HL-60 (cell line): ENCODE measurements at regions not wholly inside any gene's neighbourhood (a gene's known extent, or its start where the extent isn't known, plus 50 kb on each side); places are given as distances from the start of the nearest gene placed in this dataset.

Experiments
- DNase-seq, 2 experiments: peaks; one replicate each; pipeline ENCODE4 v3.0.0-alpha.2; 2010 to 2020; ENCODE audit warnings: low read depth in 1 of 2, low spot score in 1 of 2
- H3K27ac ChIP-seq: fragments of 250-450 bp; sonication (Bioruptor Pico); replicated peaks from 2 replicates; pipeline ENCODE4 v1.5.1; 2020; ENCODE audit warnings: mild to moderate bottlenecking, moderate library complexity
- H3K27me3 ChIP-seq: fragments of 250-450 bp; sonication (Bioruptor Pico); 2 replicates; pipeline ENCODE4 v1.5.1; 2021; ENCODE audit warnings: mild to moderate bottlenecking, moderate library complexity; ENCODE audit not compliant: insufficient read depth, poor library complexity, severe bottlenecking
- H3K4me3 ChIP-seq: replicated peaks from 2 replicates; pipeline ENCODE4 v1.5.1; 2011; ENCODE audit warnings: mild to moderate bottlenecking, control low read depth, low read length; ENCODE audit not compliant: insufficient read depth
- GABPA ChIP-seq: IDR thresholded peaks from 2 replicates; pipeline ENCODE4 v1.6.1; 2012; ENCODE audit warnings: low read depth
- POLR2AphosphoS5 ChIP-seq: IDR thresholded peaks from 2 replicates; pipeline ENCODE4 v1.6.1; 2012; ENCODE audit warnings: low read depth
- SPI1 ChIP-seq: IDR thresholded peaks from 2 replicates; pipeline ENCODE4 v1.6.1; 2012; ENCODE audit warnings: low read depth, mild to moderate bottlenecking, borderline replicate concordance
- TF ChIP-seq, protein P1 (sequence below): IDR thresholded peaks from 2 replicates; pipeline ENCODE4 v1.6.1; 2012; ENCODE audit warnings: low read depth; ENCODE audit not compliant: insufficient replicate concordance
- TF ChIP-seq, protein P2 (sequence below): IDR thresholded peaks from one replicate; pipeline ENCODE4 v1.5.1; 2011; ENCODE audit warnings: low read length, control low read depth, inconsistent platforms; ENCODE audit not compliant: insufficient read depth

DNA sequence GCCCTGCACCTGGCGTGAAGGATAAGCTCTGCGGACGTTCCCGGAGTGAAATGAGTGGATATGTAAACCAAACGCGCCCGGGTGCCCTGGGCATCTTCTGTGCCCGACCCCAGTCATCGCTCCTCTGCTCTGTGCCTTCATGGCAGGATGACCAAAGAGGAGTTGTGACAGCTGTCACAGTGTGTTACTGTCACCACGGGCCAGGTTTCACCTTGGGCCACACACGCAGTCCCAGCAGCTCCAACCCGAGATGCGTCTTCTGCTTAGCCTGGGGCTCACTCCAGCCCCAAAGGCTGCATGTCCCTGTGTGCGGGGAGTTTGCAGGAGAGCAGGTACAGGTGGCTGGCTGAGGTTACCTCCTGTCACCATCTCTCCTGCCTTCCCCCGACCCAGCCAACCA lies 311.6 kb downstream of the BMP7 start:
- Histone ChIP-seq H3K27me3 (peaks cover 7% of the 10 kb centered on the region), H3K4me3 (no peak overlapping the region), H3K27ac (no peak overlapping the region)
- no peak for DNase-seq
- TF ChIP-seq, protein P1, sequence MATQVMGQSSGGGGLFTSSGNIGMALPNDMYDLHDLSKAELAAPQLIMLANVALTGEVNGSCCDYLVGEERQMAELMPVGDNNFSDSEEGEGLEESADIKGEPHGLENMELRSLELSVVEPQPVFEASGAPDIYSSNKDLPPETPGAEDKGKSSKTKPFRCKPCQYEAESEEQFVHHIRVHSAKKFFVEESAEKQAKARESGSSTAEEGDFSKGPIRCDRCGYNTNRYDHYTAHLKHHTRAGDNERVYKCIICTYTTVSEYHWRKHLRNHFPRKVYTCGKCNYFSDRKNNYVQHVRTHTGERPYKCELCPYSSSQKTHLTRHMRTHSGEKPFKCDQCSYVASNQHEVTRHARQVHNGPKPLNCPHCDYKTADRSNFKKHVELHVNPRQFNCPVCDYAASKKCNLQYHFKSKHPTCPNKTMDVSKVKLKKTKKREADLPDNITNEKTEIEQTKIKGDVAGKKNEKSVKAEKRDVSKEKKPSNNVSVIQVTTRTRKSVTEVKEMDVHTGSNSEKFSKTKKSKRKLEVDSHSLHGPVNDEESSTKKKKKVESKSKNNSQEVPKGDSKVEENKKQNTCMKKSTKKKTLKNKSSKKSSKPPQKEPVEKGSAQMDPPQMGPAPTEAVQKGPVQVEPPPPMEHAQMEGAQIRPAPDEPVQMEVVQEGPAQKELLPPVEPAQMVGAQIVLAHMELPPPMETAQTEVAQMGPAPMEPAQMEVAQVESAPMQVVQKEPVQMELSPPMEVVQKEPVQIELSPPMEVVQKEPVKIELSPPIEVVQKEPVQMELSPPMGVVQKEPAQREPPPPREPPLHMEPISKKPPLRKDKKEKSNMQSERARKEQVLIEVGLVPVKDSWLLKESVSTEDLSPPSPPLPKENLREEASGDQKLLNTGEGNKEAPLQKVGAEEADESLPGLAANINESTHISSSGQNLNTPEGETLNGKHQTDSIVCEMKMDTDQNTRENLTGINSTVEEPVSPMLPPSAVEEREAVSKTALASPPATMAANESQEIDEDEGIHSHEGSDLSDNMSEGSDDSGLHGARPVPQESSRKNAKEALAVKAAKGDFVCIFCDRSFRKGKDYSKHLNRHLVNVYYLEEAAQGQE = no peak
- no peak for TF ChIP-seq POLR2AphosphoS5
- no peak for TF ChIP-seq SPI1
- TF ChIP-seq, protein P2, sequence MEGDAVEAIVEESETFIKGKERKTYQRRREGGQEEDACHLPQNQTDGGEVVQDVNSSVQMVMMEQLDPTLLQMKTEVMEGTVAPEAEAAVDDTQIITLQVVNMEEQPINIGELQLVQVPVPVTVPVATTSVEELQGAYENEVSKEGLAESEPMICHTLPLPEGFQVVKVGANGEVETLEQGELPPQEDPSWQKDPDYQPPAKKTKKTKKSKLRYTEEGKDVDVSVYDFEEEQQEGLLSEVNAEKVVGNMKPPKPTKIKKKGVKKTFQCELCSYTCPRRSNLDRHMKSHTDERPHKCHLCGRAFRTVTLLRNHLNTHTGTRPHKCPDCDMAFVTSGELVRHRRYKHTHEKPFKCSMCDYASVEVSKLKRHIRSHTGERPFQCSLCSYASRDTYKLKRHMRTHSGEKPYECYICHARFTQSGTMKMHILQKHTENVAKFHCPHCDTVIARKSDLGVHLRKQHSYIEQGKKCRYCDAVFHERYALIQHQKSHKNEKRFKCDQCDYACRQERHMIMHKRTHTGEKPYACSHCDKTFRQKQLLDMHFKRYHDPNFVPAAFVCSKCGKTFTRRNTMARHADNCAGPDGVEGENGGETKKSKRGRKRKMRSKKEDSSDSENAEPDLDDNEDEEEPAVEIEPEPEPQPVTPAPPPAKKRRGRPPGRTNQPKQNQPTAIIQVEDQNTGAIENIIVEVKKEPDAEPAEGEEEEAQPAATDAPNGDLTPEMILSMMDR = no peak
- no peak for TF ChIP-seq GABPA

- no peak for TF ChIP-seq POLR2AphosphoS5
- no peak for TF ChIP-seq SPI1
- TF ChIP-seq, protein P1 = no peak
- TF ChIP-seq GABPA = no peak
- TF ChIP-seq, protein P2 = no peak
- peaks cover 7% of the 10 kb centered on the region for H3K27me3 ChIP-seq
- H3K4me3 ChIP-seq = no peak overlapping the region
- no peak for DNase-seq
- H3K27ac ChIP-seq = no peak overlapping the region
Measured at GRCh38 chr20:56955680-56956079, 310.8 kb downstream of the BMP7 start.

GRCh38 chr20:56956534-56956933 lies 309.9 kb downstream of the BMP7 start:
- DNase-seq = no peak
- peaks cover 7% of the 10 kb centered on the region for H3K27me3 ChIP-seq
- TF ChIP-seq SPI1 = no peak
- TF ChIP-seq GABPA = no peak
- TF ChIP-seq, protein P2 = no peak
- TF ChIP-seq, protein P1 = no peak
- H3K27ac ChIP-seq = no peak overlapping the region
- H3K4me3 ChIP-seq = no peak overlapping the region
